GM21825 (cell line): ENCODE measurements at regions not wholly inside any gene's neighbourhood (a gene's known extent, or its start where the extent isn't known, plus 50 kb on each side); places are given as distances from the start of the nearest gene placed in this dataset.

ENCODE experiments used
- ATAC-seq: cut with Tn5 transposase; IDR thresholded peaks from one replicate; pipeline ENCODE4 v1.9.1; 2021; ENCODE audit warnings: mild to moderate bottlenecking, moderate library complexity; ENCODE audit not compliant: unreplicated experiment

DNA sequence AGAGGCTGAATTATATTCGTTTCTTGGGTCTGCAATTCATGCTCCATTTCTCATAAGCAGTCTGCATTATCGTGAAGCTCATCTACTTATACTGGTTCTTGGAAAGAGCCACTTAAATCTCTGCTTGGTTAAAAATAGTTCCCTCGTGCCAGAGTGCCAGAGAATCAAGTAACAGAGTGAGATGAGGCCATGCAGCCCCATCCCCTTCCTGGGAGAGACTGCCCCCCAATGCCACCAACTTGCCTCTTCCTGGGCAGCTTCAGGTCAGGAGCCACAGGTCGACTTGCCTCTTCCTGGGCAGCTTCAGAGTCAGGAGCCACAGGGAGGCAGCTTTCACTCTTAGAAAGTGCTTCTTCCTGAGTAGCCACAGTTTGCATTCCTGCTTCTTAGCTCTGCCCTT lies 223.9 kb upstream of the ZBED5 start:
- no peak for ATAC-seq

GRCh38 chr11:11081288-11081687 lies 223.4 kb upstream of the ZBED5 start:
- no peak for ATAC-seq

DNA sequence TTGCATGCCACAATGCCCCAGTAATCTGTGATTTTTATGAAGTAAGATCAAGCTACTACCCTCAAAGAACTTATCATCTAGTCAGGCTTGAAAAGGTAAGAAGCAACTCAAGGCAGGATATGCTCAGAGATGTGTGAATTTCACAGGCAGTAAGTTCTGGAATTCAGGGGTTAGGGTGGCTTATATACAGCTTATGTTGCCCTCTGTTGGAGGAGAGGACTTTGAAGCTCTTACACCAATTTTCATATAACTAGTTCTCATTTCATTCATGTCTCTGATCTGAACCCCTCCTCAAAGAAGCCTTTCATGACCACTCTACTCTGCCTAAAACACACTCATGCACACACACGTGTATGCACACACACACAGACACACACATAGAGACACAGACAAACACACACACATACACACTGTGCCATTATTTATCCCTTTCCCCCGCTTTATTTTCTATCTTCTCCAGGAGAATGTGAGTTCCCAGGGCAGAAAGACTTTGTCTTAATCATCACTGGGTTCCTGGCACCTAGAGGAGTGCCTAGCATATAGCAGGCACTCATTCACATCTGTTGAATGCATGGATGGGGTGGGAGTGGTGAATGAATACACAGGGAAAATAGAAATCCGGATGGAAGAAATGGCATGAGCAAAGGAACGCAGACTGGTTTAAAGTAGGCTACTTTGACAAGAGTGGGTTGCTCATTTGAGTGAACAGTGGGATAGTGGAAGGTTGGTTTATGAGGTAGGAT lies 220.7 kb upstream of the ZBED5 start:
- no peak for ATAC-seq

GRCh38 chr11:11077898-11078297 lies 220.0 kb upstream of the ZBED5 start:
- no peak for ATAC-seq

DNA sequence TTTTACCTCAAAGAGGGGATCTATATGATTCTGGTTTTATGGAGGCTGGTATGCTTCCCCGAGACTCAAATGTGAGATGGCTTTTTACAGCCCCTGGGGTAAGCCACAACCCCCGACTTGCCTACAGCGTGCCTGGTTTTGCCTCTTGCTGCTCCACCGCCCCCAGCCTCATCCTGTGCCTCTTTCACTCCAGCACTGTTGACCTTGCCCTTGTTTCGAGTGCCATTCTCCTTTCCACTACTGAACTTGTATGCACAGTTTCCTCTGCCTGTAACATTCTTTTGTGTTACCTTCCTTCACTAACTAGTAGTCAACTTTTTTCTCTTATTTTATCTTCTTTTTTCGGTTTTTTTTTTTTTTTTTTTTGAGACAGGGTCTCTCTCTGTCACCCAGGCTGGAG lies 219.0 kb upstream of the ZBED5 start:
- ATAC-seq, result no peak

GRCh38 chr11:11076276-11076675 lies 218.4 kb upstream of the ZBED5 start:
- no peak for ATAC-seq

DNA sequence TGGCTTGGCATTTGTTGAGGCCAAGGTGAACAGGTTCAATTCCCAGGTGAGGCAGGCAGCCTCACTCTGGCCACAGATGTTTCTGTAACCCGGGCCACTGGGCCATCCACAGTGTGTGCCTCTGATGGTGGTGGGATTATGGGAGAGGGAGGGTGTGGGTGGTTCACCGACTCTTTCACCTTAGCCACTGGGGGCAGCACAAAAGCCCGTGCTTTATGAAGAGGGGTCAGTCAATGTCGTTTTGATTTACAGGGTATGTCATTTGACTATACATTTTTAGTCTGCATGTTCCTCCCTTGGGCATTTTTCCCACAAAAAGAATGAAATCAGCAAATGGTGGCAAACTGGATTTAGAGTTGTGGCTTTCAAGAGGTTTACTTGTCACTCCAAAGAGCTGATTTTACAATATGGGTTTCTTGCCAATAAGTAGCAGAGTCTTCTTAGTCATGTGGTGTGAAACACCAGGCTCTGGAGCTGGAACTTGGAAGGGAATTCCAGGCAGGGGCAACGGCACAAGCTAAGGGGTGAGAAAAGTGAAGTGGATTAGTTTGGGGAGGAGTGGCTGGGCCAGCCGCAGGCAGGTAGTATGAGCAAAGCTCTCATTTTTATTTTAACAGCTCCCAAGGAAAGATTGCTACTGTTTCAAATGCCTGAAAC lies 217.8 kb upstream of the ZBED5 start:
- no peak for ATAC-seq

GRCh38 chr11:11074686-11075335 lies 217.0 kb upstream of the ZBED5 start:
- ATAC-seq, result no peak

GRCh38 chr11:11073996-11074395 lies 216.1 kb upstream of the ZBED5 start:
- ATAC-seq, result no peak

DNA sequence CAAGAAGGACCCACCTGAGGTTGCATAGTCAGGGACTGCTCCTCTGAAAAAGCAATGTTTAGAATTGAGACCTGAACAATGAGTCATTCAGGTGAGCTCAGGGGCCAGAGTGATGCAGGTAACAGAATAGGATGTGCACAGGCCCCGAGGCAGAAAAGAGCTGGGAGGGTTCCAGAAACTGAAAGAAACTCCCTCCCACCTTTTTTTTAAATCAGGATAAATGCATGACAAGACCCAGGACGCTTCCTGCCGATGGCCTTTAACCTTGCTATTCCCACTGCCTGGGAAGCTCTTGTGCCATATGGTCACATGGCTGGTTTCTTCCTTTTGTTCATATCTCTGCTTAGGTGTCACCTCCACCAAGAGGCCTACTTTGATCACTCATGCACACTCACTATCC lies 214.2 kb upstream of the ZBED5 start:
- no peak for ATAC-seq

GRCh38 chr11:11071486-11071885 lies 213.6 kb upstream of the ZBED5 start:
- no peak for ATAC-seq

GRCh38 chr11:11070976-11071375 lies 213.1 kb upstream of the ZBED5 start:
- no peak for ATAC-seq

DNA sequence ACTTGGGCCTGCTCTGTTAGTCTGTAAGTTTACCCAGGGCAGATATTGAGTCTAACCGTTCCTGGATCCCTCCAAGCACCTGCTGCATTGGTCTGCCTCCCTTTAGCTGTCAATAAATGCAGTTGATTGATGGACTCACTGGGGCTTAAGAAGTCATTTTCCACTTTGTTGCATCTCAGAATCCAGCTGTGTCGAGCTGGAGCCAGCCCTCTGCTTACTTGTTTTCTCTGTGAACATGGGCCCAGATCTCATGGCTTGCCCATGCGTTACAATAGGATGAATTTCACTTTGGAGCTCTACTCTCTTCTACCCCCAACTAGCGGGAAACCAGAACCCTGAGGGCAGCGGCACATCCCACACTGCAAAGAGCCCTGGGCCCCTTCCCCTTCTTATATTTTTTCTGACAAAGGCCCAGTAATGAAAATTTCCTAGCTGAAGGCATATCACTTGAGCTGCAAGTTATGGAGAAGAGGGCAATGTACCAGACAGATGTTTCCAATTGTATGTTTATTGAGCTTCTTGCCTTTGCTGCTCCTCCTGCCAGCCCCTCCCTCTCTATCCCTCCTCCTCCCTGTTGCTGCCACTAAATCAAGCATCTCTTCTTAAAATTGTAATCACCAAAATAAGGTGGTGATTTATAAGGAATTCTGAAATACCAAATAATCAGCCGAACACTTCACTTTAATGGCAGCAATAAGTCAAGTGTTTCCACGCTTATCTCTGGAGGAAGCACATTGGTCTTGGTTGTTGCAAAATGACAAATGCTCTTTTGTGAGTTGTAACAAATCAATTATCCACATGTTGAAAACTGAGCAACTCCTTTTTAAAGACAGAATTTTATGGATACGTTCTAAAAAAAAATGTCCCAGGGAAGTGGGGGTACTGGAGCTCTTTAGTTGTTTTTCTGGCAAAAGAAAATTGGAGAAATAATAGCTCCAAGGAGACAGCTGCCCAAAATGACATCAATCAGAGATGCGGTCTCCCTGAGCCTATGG lies 212.3 kb upstream of the ZBED5 start:
- no peak for ATAC-seq

DNA sequence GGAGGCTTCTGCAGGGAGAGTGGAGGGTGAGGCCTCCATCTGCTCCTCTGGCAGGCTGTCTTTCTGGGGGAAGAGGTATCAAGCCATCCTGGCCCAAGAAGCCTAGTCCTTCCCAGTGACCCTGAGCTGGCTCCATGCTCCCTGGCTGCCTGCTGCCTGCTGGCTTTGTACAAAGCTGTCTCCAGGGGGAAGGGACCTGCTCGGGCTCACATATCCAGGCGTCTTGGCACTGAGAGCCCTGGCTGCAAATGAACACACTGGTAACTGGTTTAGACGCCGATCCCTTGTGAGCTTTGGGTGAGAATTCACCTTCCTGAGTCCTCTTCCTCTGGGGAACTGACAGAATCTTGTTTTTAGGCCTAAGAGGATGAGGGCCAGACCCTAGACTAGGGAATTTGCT lies 210.3 kb upstream of the ZBED5 start:
- no peak for ATAC-seq

- ATAC-seq, result no peak
These were observed 207.5 kb upstream of the ZBED5 start for GRCh38 chr11:11065396-11065795.

- ATAC-seq, result no peak
These were observed 199.6 kb upstream of the ZBED5 start for GRCh38 chr11:11057472-11057854.

GRCh38 chr11:11056749-11057471 lies 199.1 kb upstream of the ZBED5 start:
- ATAC-seq, result no peak

GRCh38 chr11:11056316-11056715 lies 198.5 kb upstream of the ZBED5 start:
- no peak for ATAC-seq

DNA sequence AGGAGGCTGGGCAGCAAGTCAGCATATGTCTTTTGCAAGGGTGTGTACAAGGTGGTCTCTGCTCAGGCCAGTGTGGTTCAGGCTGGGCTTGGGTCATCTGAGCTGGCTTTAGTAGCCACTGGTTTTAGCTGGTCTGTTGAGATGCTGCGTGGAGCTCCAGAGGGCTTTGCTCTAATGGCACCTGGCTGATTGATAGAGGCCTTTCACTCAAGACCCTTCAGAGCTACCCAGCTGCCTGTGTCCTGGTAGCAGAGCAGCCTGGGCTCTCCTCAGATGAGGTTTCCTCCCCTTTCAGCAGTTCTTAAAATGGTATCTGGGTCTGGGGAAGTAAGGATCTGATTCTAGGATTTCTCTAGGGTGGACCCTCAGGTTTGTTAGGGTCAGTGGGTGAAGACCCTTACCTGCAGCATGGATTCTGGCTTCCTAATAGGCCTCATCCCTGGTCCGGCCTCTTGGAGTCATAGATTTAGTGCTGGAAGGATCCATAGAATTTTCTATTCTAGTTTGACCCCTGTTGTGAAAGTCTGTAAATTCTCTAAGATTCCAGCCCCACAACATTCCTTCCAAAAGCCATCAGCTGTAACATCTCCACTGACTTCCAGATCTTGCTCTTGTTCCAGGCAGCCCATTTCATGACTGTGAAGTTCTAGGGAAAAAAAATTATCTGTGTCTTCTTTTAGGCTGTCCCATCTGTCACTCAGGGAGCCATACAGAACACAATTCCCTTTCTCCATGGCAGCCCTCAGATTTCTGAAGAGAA lies 190.2 kb upstream of the ZBED5 start:
- ATAC-seq, result no peak

GRCh38 chr11:11046781-11047180 lies 188.9 kb upstream of the ZBED5 start:
- ATAC-seq, result no peak
